Liver (tissue), 8 donors: ENCODE measurements at regions not wholly inside any gene's neighbourhood (a gene's known extent, or its start where the extent isn't known, plus 50 kb on each side); places are given as distances from the start of the nearest gene placed in this dataset.

ENCODE experiments used
- DNase-seq: peaks from one replicate; pipeline ENCODE4 v3.0.0-alpha.2; 2017; ENCODE audit warnings: low spot score
- H3K27ac ChIP-seq, 2 donors: one replicate each; pipeline ENCODE4 v1.7.0; 2013; ENCODE audit warnings: inconsistent platforms in 2 of 2, low read length in 2 of 2, control low read depth in 1 of 2, low read depth in 1 of 2, mild to moderate bottlenecking in 1 of 2
- H3K27me3 ChIP-seq, 4 donors: one replicate each; pipeline versions ENCODE4 v1.6.1 to v1.7.0; 2013; ENCODE audit warnings: low read length in 3 of 4, inconsistent platforms in 1 of 4, mild to moderate bottlenecking in 1 of 4, moderate library complexity in 1 of 4; ENCODE audit not compliant: control insufficient read depth in 4 of 4, insufficient read depth in 4 of 4
- H3K36me3 ChIP-seq, 4 donors: one replicate each; pipeline versions ENCODE4 v1.6.1 to v1.7.0; 2013; ENCODE audit warnings: low read length in 3 of 4, mild to moderate bottlenecking in 3 of 4, low read depth in 1 of 4, moderate library complexity in 1 of 4; ENCODE audit not compliant: control insufficient read depth in 4 of 4, insufficient read depth in 3 of 4
- H3K4me1 ChIP-seq, 4 donors: one replicate each; pipeline versions ENCODE4 v1.6.1 to v1.7.0; 2013; ENCODE audit warnings: low read length in 3 of 4, mild to moderate bottlenecking in 3 of 4, moderate library complexity in 1 of 4; ENCODE audit not compliant: control insufficient read depth in 4 of 4, insufficient read depth in 4 of 4
- H3K4me3 ChIP-seq, 3 donors: one replicate each; pipeline versions ENCODE4 v1.6.1 to v1.7.0; 2013; ENCODE audit warnings: low read length in 3 of 3, control low read depth in 1 of 3, low read depth in 1 of 3, mild to moderate bottlenecking in 1 of 3
- H3K9ac ChIP-seq, 2 donors: one replicate each; pipeline ENCODE4 v1.7.0; 2013; ENCODE audit warnings: low read length in 2 of 2, mild to moderate bottlenecking in 2 of 2, moderate library complexity in 2 of 2, control low read depth in 1 of 2, low read depth in 1 of 2
- H3K9me3 ChIP-seq, 4 donors: one replicate each; pipeline versions ENCODE4 v1.6.1 to v1.7.0; 2013; ENCODE audit warnings: low read length in 3 of 4; ENCODE audit not compliant: control insufficient read depth in 4 of 4
- EGR1 ChIP-seq, 2 donors: IDR thresholded peaks; 2 replicates each; pipeline ENCODE4 v1.6.1; 2016 to 2018; ENCODE audit warnings: antibody characterized with exemption in 2 of 2, low read depth in 2 of 2
- FOXA1 ChIP-seq: IDR thresholded peaks from 2 replicates; pipeline ENCODE4 v1.6.1; 2016; ENCODE audit warnings: antibody characterized with exemption
- GABPA ChIP-seq, 2 donors: IDR thresholded peaks in 1 of 2; conservative IDR thresholded peaks in 1 of 2; 2 replicates each; pipeline ENCODE4 v1.6.1; 2016; ENCODE audit warnings: antibody characterized with exemption in 2 of 2, mild to moderate bottlenecking in 1 of 2, moderate library complexity in 1 of 2
- HNF4A ChIP-seq, 2 donors: conservative IDR thresholded peaks; 2 replicates each; pipeline ENCODE4 v1.6.1; 2016; ENCODE audit warnings: antibody characterized with exemption in 2 of 2, mild to moderate bottlenecking in 2 of 2
- HNF4G ChIP-seq: IDR thresholded peaks from 2 replicates; pipeline ENCODE4 v1.6.1; 2016; ENCODE audit warnings: antibody characterized with exemption
- JUND ChIP-seq, 2 donors: IDR thresholded peaks; 2 replicates each; pipeline ENCODE4 v1.6.1; 2016; ENCODE audit warnings: antibody characterized with exemption in 2 of 2
- NR2F2 ChIP-seq: IDR thresholded peaks from 2 replicates; pipeline ENCODE4 v1.6.1; 2016; ENCODE audit warnings: antibody characterized with exemption
- RAD21 ChIP-seq, 2 donors: IDR thresholded peaks; 2 replicates each; pipeline ENCODE4 v1.6.1; 2016; ENCODE audit warnings: antibody characterized with exemption in 2 of 2, mild to moderate bottlenecking in 2 of 2
- RXRA ChIP-seq, 2 donors: IDR thresholded peaks; 2 replicates each; pipeline ENCODE4 v1.6.1; 2017 to 2018; ENCODE audit warnings: antibody characterized with exemption in 2 of 2, mild to moderate bottlenecking in 1 of 2
- TAF1 ChIP-seq: conservative IDR thresholded peaks from 2 replicates; pipeline ENCODE4 v1.6.1; 2016; ENCODE audit warnings: antibody characterized with exemption, mild to moderate bottlenecking
- YY1 ChIP-seq: IDR thresholded peaks from 2 replicates; pipeline ENCODE4 v1.6.1; 2016; ENCODE audit warnings: antibody characterized with exemption, mild to moderate bottlenecking
- WGBS: extraction: QIAGEN DNeasy Blood & Tissue Kit; methylation state at CpG from one replicate; pipeline ENCODE4 v1.1.7; 2013; 5-methylcytosine and 5-hydroxymethylcytosine counted together
- TF ChIP-seq, protein P1 (sequence below): fragments of 150-350 bp; IDR thresholded peaks from 2 replicates; pipeline ENCODE4 v1.5.1; 2017; ENCODE audit warnings: improper control_type of control experiment, low read depth, low read length; ENCODE audit not compliant: missing input control
- TF ChIP-seq, protein P2 (sequence below): IDR thresholded peaks from 2 replicates; pipeline ENCODE4 v1.6.1; 2016; ENCODE audit warnings: antibody characterized with exemption, mild to moderate bottlenecking
- TF ChIP-seq, protein P3 (sequence below): IDR thresholded peaks from 2 replicates; pipeline ENCODE4 v1.6.1; 2016; ENCODE audit warnings: antibody characterized with exemption
- donor health status: healthy.
- donor health status: healthy.
- donor health status: healthy.
- donor health status: healthy.
- donor health status: healthy.

GRCh38 chr5:113806250-113806649, 292.8 kb downstream of the YTHDC2 start:
- Histone ChIP-seq H3K4me3 (no peak overlapping the region), H3K27ac (no peak overlapping the region)
- 37% methylated on average over 3 of the region's 3 CpGs for WGBS

GRCh38 chr5:113806904-113807303, 293.4 kb downstream of the YTHDC2 start:
- Histone ChIP-seq H3K27ac (no peak overlapping the region), H3K36me3 (no peaks in the 10 kb centered on the region), H3K4me3 (no peak overlapping the region), H3K4me1 (peaks cover 0 to 2% (median 0%) of the 10 kb centered on the region in 4 donors), H3K9me3 (no peaks in the 10 kb centered on the region), H3K9ac (no peak overlapping the region), H3K27me3 (peaks cover 0 to 5% (median 0%) of the 10 kb centered on the region in 4 donors)
- WGBS = 65% methylated on average over 3 of the region's 3 CpGs
- no peak for TF ChIP-seq EGR1 (IDR thresholded peaks at IDR 0.05; ENCODE audit: low read depth in 2 of 2)
- TF ChIP-seq, protein P1, sequence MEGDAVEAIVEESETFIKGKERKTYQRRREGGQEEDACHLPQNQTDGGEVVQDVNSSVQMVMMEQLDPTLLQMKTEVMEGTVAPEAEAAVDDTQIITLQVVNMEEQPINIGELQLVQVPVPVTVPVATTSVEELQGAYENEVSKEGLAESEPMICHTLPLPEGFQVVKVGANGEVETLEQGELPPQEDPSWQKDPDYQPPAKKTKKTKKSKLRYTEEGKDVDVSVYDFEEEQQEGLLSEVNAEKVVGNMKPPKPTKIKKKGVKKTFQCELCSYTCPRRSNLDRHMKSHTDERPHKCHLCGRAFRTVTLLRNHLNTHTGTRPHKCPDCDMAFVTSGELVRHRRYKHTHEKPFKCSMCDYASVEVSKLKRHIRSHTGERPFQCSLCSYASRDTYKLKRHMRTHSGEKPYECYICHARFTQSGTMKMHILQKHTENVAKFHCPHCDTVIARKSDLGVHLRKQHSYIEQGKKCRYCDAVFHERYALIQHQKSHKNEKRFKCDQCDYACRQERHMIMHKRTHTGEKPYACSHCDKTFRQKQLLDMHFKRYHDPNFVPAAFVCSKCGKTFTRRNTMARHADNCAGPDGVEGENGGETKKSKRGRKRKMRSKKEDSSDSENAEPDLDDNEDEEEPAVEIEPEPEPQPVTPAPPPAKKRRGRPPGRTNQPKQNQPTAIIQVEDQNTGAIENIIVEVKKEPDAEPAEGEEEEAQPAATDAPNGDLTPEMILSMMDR = no peak
- no peak for TF ChIP-seq GABPA (IDR thresholded peaks at IDR 0.05 in 1 of 2, conservative IDR thresholded peaks at IDR 0.05 in 1 of 2)
- no peak for TF ChIP-seq YY1
- no peak for TF ChIP-seq NR2F2
- TF ChIP-seq, protein P2, sequence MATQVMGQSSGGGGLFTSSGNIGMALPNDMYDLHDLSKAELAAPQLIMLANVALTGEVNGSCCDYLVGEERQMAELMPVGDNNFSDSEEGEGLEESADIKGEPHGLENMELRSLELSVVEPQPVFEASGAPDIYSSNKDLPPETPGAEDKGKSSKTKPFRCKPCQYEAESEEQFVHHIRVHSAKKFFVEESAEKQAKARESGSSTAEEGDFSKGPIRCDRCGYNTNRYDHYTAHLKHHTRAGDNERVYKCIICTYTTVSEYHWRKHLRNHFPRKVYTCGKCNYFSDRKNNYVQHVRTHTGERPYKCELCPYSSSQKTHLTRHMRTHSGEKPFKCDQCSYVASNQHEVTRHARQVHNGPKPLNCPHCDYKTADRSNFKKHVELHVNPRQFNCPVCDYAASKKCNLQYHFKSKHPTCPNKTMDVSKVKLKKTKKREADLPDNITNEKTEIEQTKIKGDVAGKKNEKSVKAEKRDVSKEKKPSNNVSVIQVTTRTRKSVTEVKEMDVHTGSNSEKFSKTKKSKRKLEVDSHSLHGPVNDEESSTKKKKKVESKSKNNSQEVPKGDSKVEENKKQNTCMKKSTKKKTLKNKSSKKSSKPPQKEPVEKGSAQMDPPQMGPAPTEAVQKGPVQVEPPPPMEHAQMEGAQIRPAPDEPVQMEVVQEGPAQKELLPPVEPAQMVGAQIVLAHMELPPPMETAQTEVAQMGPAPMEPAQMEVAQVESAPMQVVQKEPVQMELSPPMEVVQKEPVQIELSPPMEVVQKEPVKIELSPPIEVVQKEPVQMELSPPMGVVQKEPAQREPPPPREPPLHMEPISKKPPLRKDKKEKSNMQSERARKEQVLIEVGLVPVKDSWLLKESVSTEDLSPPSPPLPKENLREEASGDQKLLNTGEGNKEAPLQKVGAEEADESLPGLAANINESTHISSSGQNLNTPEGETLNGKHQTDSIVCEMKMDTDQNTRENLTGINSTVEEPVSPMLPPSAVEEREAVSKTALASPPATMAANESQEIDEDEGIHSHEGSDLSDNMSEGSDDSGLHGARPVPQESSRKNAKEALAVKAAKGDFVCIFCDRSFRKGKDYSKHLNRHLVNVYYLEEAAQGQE = no peak
- no peak for TF ChIP-seq RXRA (IDR thresholded peaks at IDR 0.05)
- TF ChIP-seq, protein P3, sequence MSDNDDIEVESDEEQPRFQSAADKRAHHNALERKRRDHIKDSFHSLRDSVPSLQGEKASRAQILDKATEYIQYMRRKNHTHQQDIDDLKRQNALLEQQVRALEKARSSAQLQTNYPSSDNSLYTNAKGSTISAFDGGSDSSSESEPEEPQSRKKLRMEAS = no peak
- no peak for TF ChIP-seq FOXA1
- no peak for TF ChIP-seq HNF4G
- no peak for TF ChIP-seq HNF4A (conservative IDR thresholded peaks at IDR 0.05)
- no peak for TF ChIP-seq TAF1
- no peak for TF ChIP-seq RAD21 (IDR thresholded peaks at IDR 0.05)
- TF ChIP-seq JUND (IDR thresholded peaks at IDR 0.05) = no peak
- no peak for DNase-seq

More at GRCh38 chr5:113806250-113806649, 292.8 kb downstream of the YTHDC2 start:
- Histone ChIP-seq H3K27me3 (peaks cover 0 to 5% (median 0%) of the 10 kb centered on the region in 4 donors), H3K9me3 (no peaks in the 10 kb centered on the region), H3K4me1 (peaks cover 0 to 2% (median 0%) of the 10 kb centered on the region in 4 donors), H3K9ac (no peak overlapping the region), H3K36me3 (no peaks in the 10 kb centered on the region)
- DNase-seq = no peak
- TF ChIP-seq RAD21 (IDR thresholded peaks at IDR 0.05) (peak; percentile 47 to 54), EGR1 (IDR thresholded peaks at IDR 0.05; ENCODE audit: low read depth in 2 of 2) (no peak)
